ENCODE measurements at regions not wholly inside any gene's neighbourhood (a gene's known extent, or its start where the extent isn't known, plus 50 kb on each side); places are given as distances from the start of the nearest gene placed in this dataset.

- no peaks in the 10 kb centered on the region for H3K4me1 ChIP-seq (ENCODE audit: control insufficient read depth, insufficient read depth, low read length)
- no peak for DNase-seq
- H3K27me3 Mint-ChIP-seq (ENCODE audit: insufficient read depth): no peaks in the 10 kb centered on the region
- H3K9me3 Mint-ChIP-seq: no peaks in the 10 kb centered on the region
- no peaks in the 10 kb centered on the region for H3K36me3 Mint-ChIP-seq (ENCODE audit: low read depth)
- H3K36me3 ChIP-seq (ENCODE audit: control insufficient read depth, insufficient read depth, low read length): no peaks in the 10 kb centered on the region
- H3K4me1 Mint-ChIP-seq: peaks cover 11% of the 10 kb centered on the region
- no peak overlapping the region for H3K27ac ChIP-seq (ENCODE audit: low read depth, low read length)
- H3K4me3 Mint-ChIP-seq: no peak overlapping the region
- H3K9ac ChIP-seq (ENCODE audit: extremely low read depth, low read length, poor library complexity, severe bottlenecking): no peak overlapping the region
- no peaks in the 10 kb centered on the region for H3K9me3 ChIP-seq (ENCODE audit: control insufficient read depth, low read length)
- no peaks in the 10 kb centered on the region for H3K27me3 ChIP-seq (ENCODE audit: control insufficient read depth, insufficient read depth, low read length, poor library complexity, severe bottlenecking)
- 57 to 83% methylated on average over 1 to 6 of the region's 6 CpGs for WGBS, 2 experiments (ENCODE audit: insufficient coverage in 1 of 2, insufficient read length in 1 of 2)
- H3K4me3 ChIP-seq (ENCODE audit: low read length): no peak overlapping the region
- no peak overlapping the region for H3K27ac Mint-ChIP-seq
- TF ChIP-seq CTCF (conservative IDR thresholded peaks at IDR 0.05): no peak
These were observed 431.8 kb upstream of the MAN1A1 start for GRCh38 chr6:119781365-119781764.

- WGBS, 2 experiments (ENCODE audit: insufficient coverage in 1 of 2, insufficient read length in 1 of 2): 95 to 96% methylated on average over 4 to 5 of the region's 5 CpGs
- H3K9ac ChIP-seq (ENCODE audit: extremely low read depth, low read length, poor library complexity, severe bottlenecking): no peak overlapping the region
- Mint-ChIP-seq H3K27ac (no peak overlapping the region), H3K4me3 (no peak overlapping the region), H3K9me3 (peaks cover 18% of the 10 kb centered on the region), H3K4me1 (peaks cover 6% of the 10 kb centered on the region), H3K27me3 (ENCODE audit: insufficient read depth) (peaks cover 1% of the 10 kb centered on the region), H3K36me3 (ENCODE audit: low read depth) (no peaks in the 10 kb centered on the region)
- H3K27me3 ChIP-seq (ENCODE audit: control insufficient read depth, insufficient read depth, low read length, poor library complexity, severe bottlenecking): no peaks in the 10 kb centered on the region
- peaks cover 49% of the 10 kb centered on the region for H3K9me3 ChIP-seq (ENCODE audit: control insufficient read depth, low read length)
- no peaks in the 10 kb centered on the region for H3K36me3 ChIP-seq (ENCODE audit: control insufficient read depth, insufficient read depth, low read length)
- no peak for DNase-seq
- no peak overlapping the region for H3K27ac ChIP-seq (ENCODE audit: low read depth, low read length)
- H3K4me1 ChIP-seq (ENCODE audit: control insufficient read depth, insufficient read depth, low read length): peaks cover 6% of the 10 kb centered on the region
- H3K4me3 ChIP-seq (ENCODE audit: low read length): no peak overlapping the region
- no peak for TF ChIP-seq CTCF (conservative IDR thresholded peaks at IDR 0.05)
These were observed 418.6 kb upstream of the MAN1A1 start for GRCh38 chr6:119768201-119768600.

GRCh38 chr6:119764927-119765681 is 415.5 kb upstream of the MAN1A1 start:
- H3K4me3 ChIP-seq (ENCODE audit: low read length): peak overlapping the region; percentile 21
- TF ChIP-seq CTCF (conservative IDR thresholded peaks at IDR 0.05): no peak
- 92 to 100% methylated on average over 4 to 7 of the region's 7 CpGs for WGBS, 2 experiments (ENCODE audit: insufficient coverage in 1 of 2, insufficient read length in 1 of 2)
- peaks cover 6% of the 10 kb centered on the region for H3K4me1 ChIP-seq (ENCODE audit: control insufficient read depth, insufficient read depth, low read length)
- DNase-seq: no peak
- H3K36me3 Mint-ChIP-seq (ENCODE audit: low read depth): no peaks in the 10 kb centered on the region
- peaks cover 7% of the 10 kb centered on the region for H3K9me3 Mint-ChIP-seq
- H3K9ac ChIP-seq (ENCODE audit: extremely low read depth, low read length, poor library complexity, severe bottlenecking): peak overlapping the region; percentile 18
- H3K9me3 ChIP-seq (ENCODE audit: control insufficient read depth, low read length): peaks cover 28% of the 10 kb centered on the region
- H3K4me3 Mint-ChIP-seq: no peak overlapping the region
- H3K27me3 ChIP-seq (ENCODE audit: control insufficient read depth, insufficient read depth, low read length, poor library complexity, severe bottlenecking): no peaks in the 10 kb centered on the region
- H3K27me3 Mint-ChIP-seq (ENCODE audit: insufficient read depth): peaks cover 1% of the 10 kb centered on the region
- peak overlapping the region; percentile 87 for H3K27ac Mint-ChIP-seq
- no peaks in the 10 kb centered on the region for H3K36me3 ChIP-seq (ENCODE audit: control insufficient read depth, insufficient read depth, low read length)
- no peak overlapping the region for H3K27ac ChIP-seq (ENCODE audit: low read depth, low read length)
- H3K4me1 Mint-ChIP-seq: peaks cover 6% of the 10 kb centered on the region
